Chondrocyte (in vitro differentiated cells): ENCODE measurements at regions not wholly inside any gene's neighbourhood (a gene's known extent, or its start where the extent isn't known, plus 50 kb on each side); places are given as distances from the start of the nearest gene placed in this dataset.

ENCODE experiments used
- DNase-seq: peaks from one replicate; pipeline ENCODE4 v3.0.0; 2021; ENCODE audit warnings: mixed read lengths, low spot score
- H3K27ac Mint-ChIP-seq: one replicate; pipeline ENCODE4 v1.8.0; 2021; ENCODE audit warnings: mild to moderate bottlenecking, moderate library complexity, mixed read lengths; ENCODE audit not compliant: unreplicated experiment
- H3K27me3 Mint-ChIP-seq: 2 replicates; pipeline ENCODE4 v1.8.0; 2021; ENCODE audit warnings: low read depth, mixed read lengths
- H3K36me3 Mint-ChIP-seq: 2 replicates; pipeline ENCODE4 v1.8.0; 2021; ENCODE audit warnings: low read depth, mixed read lengths
- H3K4me1 Mint-ChIP-seq: 2 replicates; pipeline ENCODE4 v1.8.0; 2021; ENCODE audit warnings: low read depth, mild to moderate bottlenecking, mixed read lengths
- H3K4me3 Mint-ChIP-seq: one replicate; pipeline ENCODE4 v1.8.0; 2021; ENCODE audit warnings: mild to moderate bottlenecking, moderate library complexity, mixed read lengths; ENCODE audit not compliant: unreplicated experiment
- H3K9me3 Mint-ChIP-seq: 2 replicates; pipeline ENCODE4 v1.8.0; 2021; ENCODE audit warnings: low read depth, mixed read lengths
- CTCF ChIP-seq: fragments of 200-600 bp; sonication (generic); IDR thresholded peaks from 2 replicates; pipeline ENCODE4 v1.5.0; 2021; ENCODE audit warnings: antibody characterized with exemption, mild to moderate bottlenecking, moderate library complexity

GRCh38 chrX:96563646-96564045 is 121.0 kb upstream of the DIAPH2 start:
- Mint-ChIP-seq H3K36me3 (no peaks in the 10 kb centered on the region), H3K9me3 (no peaks in the 10 kb centered on the region), H3K27ac (no peak overlapping the region), H3K4me1 (no peaks in the 10 kb centered on the region), H3K27me3 (peaks cover 10% of the 10 kb centered on the region), H3K4me3 (no peak overlapping the region)
- no peak for DNase-seq
- no peak for TF ChIP-seq CTCF

- Mint-ChIP-seq H3K9me3 (no peaks in the 10 kb centered on the region), H3K4me1 (no peaks in the 10 kb centered on the region), H3K4me3 (no peak overlapping the region), H3K27ac (no peak overlapping the region), H3K27me3 (peaks cover 10% of the 10 kb centered on the region), H3K36me3 (no peaks in the 10 kb centered on the region)
- TF ChIP-seq CTCF = no peak
- no peak for DNase-seq
Measured at GRCh38 chrX:96564595-96564994, 120.0 kb upstream of the DIAPH2 start.

- Mint-ChIP-seq H3K27me3 (peaks cover 4% of the 10 kb centered on the region), H3K9me3 (peaks cover 9% of the 10 kb centered on the region), H3K27ac (no peak overlapping the region), H3K4me3 (no peak overlapping the region), H3K36me3 (no peaks in the 10 kb centered on the region), H3K4me1 (no peaks in the 10 kb centered on the region)
- no peak for DNase-seq
- TF ChIP-seq CTCF = no peak
Measured at GRCh38 chrX:96566878-96567277, 117.8 kb upstream of the DIAPH2 start.

- H3K9me3 Mint-ChIP-seq = peaks cover 10% of the 10 kb centered on the region
- H3K4me3 Mint-ChIP-seq = no peak overlapping the region
- no peaks in the 10 kb centered on the region for H3K27me3 Mint-ChIP-seq
- DNase-seq = no peak
- no peak overlapping the region for H3K27ac Mint-ChIP-seq
- H3K4me1 Mint-ChIP-seq = no peaks in the 10 kb centered on the region
- no peaks in the 10 kb centered on the region for H3K36me3 Mint-ChIP-seq
- no peak for TF ChIP-seq CTCF
Measured at GRCh38 chrX:96568071-96568470, 116.6 kb upstream of the DIAPH2 start.

DNA sequence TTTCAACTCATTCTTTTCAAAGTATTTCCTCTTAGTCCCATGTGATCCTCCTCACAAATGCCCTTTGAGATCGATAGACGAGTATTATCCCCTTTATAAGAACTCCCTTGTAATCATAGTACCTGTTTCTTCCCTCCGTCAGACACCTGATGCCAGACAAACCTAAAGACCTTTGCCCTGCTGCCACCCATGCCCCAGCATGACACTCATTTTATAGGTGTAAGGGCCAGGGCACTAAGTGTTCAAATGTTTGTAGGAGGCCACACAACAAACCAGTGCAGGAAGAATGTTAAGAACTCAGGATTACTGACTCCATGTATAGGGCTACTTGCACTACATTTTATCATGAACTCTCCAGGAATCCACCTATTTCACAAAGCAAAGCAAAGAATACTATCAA is 115.6 kb upstream of the DIAPH2 start:
- Mint-ChIP-seq H3K4me1 (no peaks in the 10 kb centered on the region), H3K27ac (no peak overlapping the region), H3K9me3 (peaks cover 10% of the 10 kb centered on the region), H3K4me3 (no peak overlapping the region), H3K27me3 (no peaks in the 10 kb centered on the region), H3K36me3 (no peaks in the 10 kb centered on the region)
- DNase-seq = no peak
- TF ChIP-seq CTCF = no peak
